Mucosa of descending colon (tissue), 3 donors: ENCODE measurements at regions not wholly inside any gene's neighbourhood (a gene's known extent, or its start where the extent isn't known, plus 50 kb on each side); places are given as distances from the start of the nearest gene placed in this dataset.

Experiments
- ATAC-seq: fragments of 200-7000 bp; cut with Tn5 transposase; one replicate; pipeline ENCODE4 v1.9.1; 2020; ENCODE audit warnings: mild to moderate bottlenecking, moderate library complexity
- DNase-seq, 3 donors: peaks; one replicate each; pipeline ENCODE4 v3.0.0-alpha.2; 2020
- H3K36me3 ChIP-seq: fragments of 200-600 bp; one replicate; pipeline ENCODE4 v1.8.0; 2021; ENCODE audit warnings: low read depth, mild to moderate bottlenecking
- H3K4me1 ChIP-seq: fragments of 200-600 bp; one replicate; pipeline ENCODE4 v1.8.0; 2021; ENCODE audit warnings: low read depth, mild to moderate bottlenecking
- H3K4me3 ChIP-seq: fragments of 200-600 bp; one replicate; pipeline ENCODE4 v1.8.0; 2021; ENCODE audit warnings: mild to moderate bottlenecking
- H3K9me3 ChIP-seq: fragments of 200-600 bp; one replicate; pipeline ENCODE4 v1.8.0; 2021; ENCODE audit warnings: mild to moderate bottlenecking
- CTCF ChIP-seq: fragments of 200-600 bp; IDR thresholded peaks from one replicate; pipeline ENCODE4 v1.8.0; 2022; ENCODE audit warnings: antibody characterized with exemption, mild to moderate bottlenecking
- intact Hi-C, 2 donors: fragments of 100-400 bp; cut with DNase I in 1 of 2; cut with micrococcal nuclease in 1 of 2; formaldehyde crosslinking; loops; one replicate each; pipeline versions ENCODE4 v1.11.0 to v1.11.1; 2022; cut with DNase I, micrococcal nuclease
- donor health status: DM: no; HTN: no; CAD: no; lungs with moderate emphysema.
- donor health status: DM: no; HTN: no; CAD: no.
- donor health status: DM: no; HTN: yes; CAD: no.

- DNase-seq (no peak), ATAC-seq (no peak)
- Histone ChIP-seq H3K9me3 (no peaks in the 10 kb centered on the region), H3K36me3 (no peaks in the 10 kb centered on the region), H3K4me3 (no peak overlapping the region), H3K4me1 (no peaks in the 10 kb centered on the region)
- intact Hi-C loops = no loop called here
- TF ChIP-seq CTCF = no peak
Observed at GRCh38 chr18:23363865-23364570, 89.1 kb upstream of the RIOK3 start.

GRCh38 chr18:23365602-23366001 lies 87.5 kb upstream of the RIOK3 start:
- no peak for TF ChIP-seq CTCF
- no peak for ATAC-seq

GRCh38 chr18:23369266-23369665 lies 83.8 kb upstream of the RIOK3 start:
- Histone ChIP-seq H3K4me3 (no peak overlapping the region), H3K4me1 (no peaks in the 10 kb centered on the region), H3K9me3 (no peaks in the 10 kb centered on the region), H3K36me3 (no peaks in the 10 kb centered on the region)
- no peak for ATAC-seq
- no peak for DNase-seq
- intact Hi-C loops = no loop called here
- TF ChIP-seq CTCF = no peak

More at GRCh38 chr18:23365602-23366001, 87.5 kb upstream of the RIOK3 start:
- no peak for DNase-seq
- no peaks in the 10 kb centered on the region for H3K4me1 ChIP-seq
- intact Hi-C loops = no loop called here
- no peak overlapping the region for H3K4me3 ChIP-seq
- H3K36me3 ChIP-seq = no peaks in the 10 kb centered on the region
- no peaks in the 10 kb centered on the region for H3K9me3 ChIP-seq

GRCh38 chr18:23373570-23373969 lies 79.5 kb upstream of the RIOK3 start:
- no peak for DNase-seq
- no peak overlapping the region for H3K4me3 ChIP-seq
- H3K9me3 ChIP-seq = no peaks in the 10 kb centered on the region
- peaks cover 3% of the 10 kb centered on the region for H3K4me1 ChIP-seq
- H3K36me3 ChIP-seq = no peaks in the 10 kb centered on the region
- TF ChIP-seq CTCF = no peak
- intact Hi-C loops = loop anchor here in 1 of 2 donors (10.0 kb wide), 2 partner anchors 139 to 239 kb away; partner anchors contain the start of gene CABLES1
- no peak for ATAC-seq

GRCh38 chr18:23377669-23378301 lies 75.3 kb upstream of the RIOK3 start:
- no peak for TF ChIP-seq CTCF
- H3K4me1 ChIP-seq = peaks cover 6% of the 10 kb centered on the region
- no peak for DNase-seq
- no peaks in the 10 kb centered on the region for H3K36me3 ChIP-seq
- ATAC-seq = peak; percentile 73
- H3K4me3 ChIP-seq = no peak overlapping the region
- no peaks in the 10 kb centered on the region for H3K9me3 ChIP-seq
- intact Hi-C loops = loop anchor here (5.0 to 10.0 kb wide), 3 partner anchors 143 to 300 kb away; partner anchors contain the start of gene CABLES1 (in 1 of the 2)
